T-cell (primary cell): ENCODE measurements at regions not wholly inside any gene's neighbourhood (a gene's known extent, or its start where the extent isn't known, plus 50 kb on each side); places are given as distances from the start of the nearest gene placed in this dataset.

Experiments
- ATAC-seq, 4 experiments: fragments of 200-7000 bp in 3 of 4; fragments of 150-1000 bp in 1 of 4; cut with Tn5 transposase; replicated peaks in 1 of 4; 1 replicate in 3 of 4; 2 replicates in 1 of 4; pipeline ENCODE4 v1.10.0; 2021; ENCODE audit warnings: moderate library complexity in 3 of 4, mild to moderate bottlenecking in 2 of 4, moderate number of reproducible peaks in 1 of 4
- CTCF ChIA-PET, 2 donors: fragments of 300-600 bp; sonication (Branson Sonifier 250); formaldehyde crosslinking; loops; one replicate each; lab custom pipeline; 2022; ENCODE audit warnings: antibody characterized with exemption in 2 of 2; lab: Charles Lee
- POLR2A ChIA-PET, 2 donors: fragments of 300-600 bp; sonication (Branson Sonifier 250); formaldehyde crosslinking; loops; one replicate each; lab custom pipeline; 2022; ENCODE audit warnings: antibody characterized with exemption in 2 of 2; lab: Charles Lee
- DNase-seq, 35 experiments: peaks; one replicate each; pipeline versions ENCODE4 v3.0.0 to v3.0.0-alpha.2; 2013 to 2023
- H3K27ac ChIP-seq: one replicate; pipeline ENCODE4 v1.5.1; 2013; ENCODE audit warnings: low read length
- H3K27me3 ChIP-seq, 2 experiments: replicated peaks in 1 of 2; 1 replicate in 1 of 2; 2 replicates in 1 of 2; pipeline versions ENCODE4 v1.6.1 to v1.7.0; 2013; ENCODE audit warnings: low read length in 1 of 2, mixed read lengths in 1 of 2; ENCODE audit not compliant: control insufficient read depth in 2 of 2, insufficient read depth in 2 of 2; ENCODE audit errors: extremely low read depth in 1 of 2
- H3K36me3 ChIP-seq, 2 donors: 1 replicate in 1 of 2; 2 replicates in 1 of 2; pipeline versions ENCODE4 v1.6.1 to v1.7.0; 2013; ENCODE audit warnings: low read length in 1 of 2; ENCODE audit not compliant: control insufficient read depth in 2 of 2, insufficient read depth in 1 of 2; ENCODE audit errors: extremely low read depth in 1 of 2
- H3K4me1 ChIP-seq, 2 experiments: 1 replicate in 1 of 2; 2 replicates in 1 of 2; pipeline versions ENCODE4 v1.6.1 to v1.7.0; 2013; ENCODE audit warnings: low read length in 2 of 2, mixed read lengths in 1 of 2; ENCODE audit not compliant: insufficient read depth in 2 of 2, control insufficient read depth in 1 of 2; ENCODE audit errors: extremely low read depth in 1 of 2
- H3K4me3 ChIP-seq, 2 donors: 1 replicate in 1 of 2; 2 replicates in 1 of 2; pipeline versions ENCODE4 v1.5.1 to v1.7.0; 2013; ENCODE audit warnings: mild to moderate bottlenecking in 2 of 2, low read length in 1 of 2, moderate library complexity in 1 of 2; ENCODE audit not compliant: control insufficient read depth in 1 of 2; ENCODE audit errors: extremely low read depth in 1 of 2
- H3K9me3 ChIP-seq: 2 replicates; pipeline ENCODE4 v1.7.0; 2013
- H3K27ac Mint-ChIP-seq, 2 donors: one replicate each; pipeline ENCODE4 v1.8.0; 2020 to 2021; ENCODE audit warnings: mild to moderate bottlenecking in 2 of 2, mixed read lengths in 2 of 2
- H3K27me3 Mint-ChIP-seq, 2 donors: one replicate each; pipeline ENCODE4 v1.8.0; 2021 to 2022; ENCODE audit warnings: mixed read lengths in 2 of 2
- H3K36me3 Mint-ChIP-seq: one replicate; pipeline ENCODE4 v1.8.0; 2021; ENCODE audit warnings: mixed read lengths
- H3K4me1 Mint-ChIP-seq, 3 donors: one replicate each; pipeline ENCODE4 v1.8.0; 2020 to 2022; ENCODE audit warnings: mixed read lengths in 3 of 3, mild to moderate bottlenecking in 1 of 3
- H3K4me3 Mint-ChIP-seq, 3 donors: one replicate each; pipeline ENCODE4 v1.8.0; 2020 to 2022; ENCODE audit warnings: mild to moderate bottlenecking in 3 of 3, mixed read lengths in 3 of 3, moderate library complexity in 3 of 3
- H3K9me3 Mint-ChIP-seq, 3 donors: one replicate each; pipeline ENCODE4 v1.8.0; 2020 to 2022; ENCODE audit warnings: mixed read lengths in 3 of 3
- WGBS: methylation state at CpG from one replicate; pipeline ENCODE4 v1.1.5; 2013; ENCODE audit warnings: missing lambda C conversion rate; ENCODE audit not compliant: insufficient coverage; 5-methylcytosine and 5-hydroxymethylcytosine counted together

DNA sequence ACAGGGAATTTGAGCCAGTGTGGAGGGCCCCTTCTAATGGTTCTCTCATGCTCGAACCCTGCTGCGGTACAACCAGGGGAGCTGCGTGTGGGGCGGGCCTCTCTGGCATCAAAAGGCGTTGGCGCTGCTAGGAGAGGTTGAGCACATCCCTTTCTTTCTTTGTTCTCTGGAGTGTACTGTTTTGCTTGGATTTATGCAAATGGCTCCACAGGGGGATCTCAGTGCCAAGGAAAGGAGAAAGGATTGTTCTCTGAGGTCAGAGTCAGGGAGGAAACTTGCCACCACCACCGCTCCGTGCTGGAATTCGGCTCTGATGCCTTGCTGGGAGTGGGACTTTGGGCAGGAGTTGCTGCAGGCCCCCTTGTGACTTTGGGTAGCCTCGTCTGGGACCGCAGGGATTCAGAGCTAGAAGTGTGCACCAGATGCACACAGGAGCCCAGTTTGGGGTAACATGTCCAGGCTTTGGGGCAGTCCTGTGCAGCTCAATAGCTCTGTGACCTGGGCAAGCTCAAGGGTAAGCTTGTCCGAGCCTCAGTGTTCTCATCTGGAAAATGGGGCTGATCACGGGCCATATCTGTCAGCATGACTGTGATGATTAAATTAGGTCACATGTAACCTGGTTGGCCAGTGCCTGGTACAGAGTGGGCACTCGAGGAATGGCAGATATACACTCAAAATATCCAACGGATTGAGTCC, 353.0 kb upstream of the EEF2KMT start:
- Histone ChIP-seq H3K36me3 (no peaks in the 10 kb centered on the region), H3K9me3 (no peaks in the 10 kb centered on the region), H3K27me3 (no peaks in the 10 kb centered on the region), H3K27ac (no peak overlapping the region), H3K4me3 (no peak overlapping the region), H3K4me1 (no peaks in the 10 kb centered on the region)
- ATAC-seq (no peak), DNase-seq (no peak)
- peaks cover 6 to 14% of the 10 kb centered on the region in 2 donors for H3K27me3 Mint-ChIP-seq
- no peaks in the 10 kb centered on the region for H3K4me1 Mint-ChIP-seq
- 40% methylated on average over 12 of the region's 15 CpGs for WGBS
- CTCF ChIA-PET = no interaction called here
- no peaks in the 10 kb centered on the region for H3K36me3 Mint-ChIP-seq
- H3K4me3 Mint-ChIP-seq = no peak overlapping the region
- H3K27ac Mint-ChIP-seq = no peak overlapping the region
- POLR2A ChIA-PET = no interaction called here
- H3K9me3 Mint-ChIP-seq = peaks cover 0 to 15% (median 0%) of the 10 kb centered on the region in 3 donors

DNA sequence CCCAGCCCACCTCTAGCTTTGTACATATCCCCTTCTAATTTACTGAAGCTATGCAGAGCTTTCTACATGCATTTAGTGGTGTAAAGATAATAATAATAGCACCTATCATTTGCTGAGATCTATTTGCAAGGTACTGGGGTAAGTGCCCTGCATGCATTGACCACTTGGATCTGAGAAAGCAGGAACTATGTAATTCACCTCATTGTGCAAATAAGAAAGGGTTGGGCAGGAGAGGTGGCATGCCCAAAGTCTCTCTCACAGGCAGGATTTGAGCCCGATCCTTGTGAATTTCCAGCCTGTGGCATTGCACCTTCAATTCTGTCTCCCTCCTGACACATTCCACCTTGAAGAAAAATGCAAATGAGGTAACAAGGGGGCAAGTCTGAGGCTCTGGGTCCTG, 352.3 kb upstream of the EEF2KMT start:
- Mint-ChIP-seq H3K36me3 (no peaks in the 10 kb centered on the region), H3K27ac (no peak overlapping the region), H3K4me3 (no peak overlapping the region), H3K9me3 (peaks cover 0 to 15% (median 0%) of the 10 kb centered on the region in 3 donors), H3K27me3 (peaks cover 6 to 14% of the 10 kb centered on the region in 2 donors), H3K4me1 (no peaks in the 10 kb centered on the region)
- Histone ChIP-seq H3K4me1 (no peaks in the 10 kb centered on the region), H3K36me3 (no peaks in the 10 kb centered on the region), H3K27ac (no peak overlapping the region), H3K9me3 (no peaks in the 10 kb centered on the region), H3K27me3 (no peaks in the 10 kb centered on the region), H3K4me3 (no peak overlapping the region)
- DNase-seq (no peak), ATAC-seq (no peak)
- ChIA-PET POLR2A (no interaction called here), CTCF (no interaction called here)
- no CpG with 5 or more reads among the region's 1 CpG for WGBS

DNA sequence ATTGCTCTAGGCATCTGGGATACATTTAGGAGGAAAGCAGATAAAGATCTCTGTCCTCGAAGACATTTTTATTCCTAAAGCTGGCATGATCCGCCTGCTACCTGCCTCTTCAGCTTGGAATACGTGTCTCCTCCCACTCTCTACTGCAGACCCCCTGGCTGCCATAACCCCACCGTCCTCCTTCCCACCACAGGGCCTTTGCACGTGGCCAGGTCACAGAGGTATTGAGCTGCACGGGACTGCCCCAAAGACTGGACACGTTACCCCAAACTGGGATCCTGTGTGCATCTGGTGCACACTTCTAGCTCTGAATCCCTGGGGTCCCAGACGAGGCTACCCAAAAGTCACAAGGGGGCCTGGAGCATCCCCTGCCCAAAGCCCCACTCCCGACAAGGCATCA, 351.2 kb upstream of the EEF2KMT start:
- Mint-ChIP-seq H3K4me3 (no peak overlapping the region), H3K9me3 (peaks cover 0 to 17% (median 0%) of the 10 kb centered on the region in 3 donors), H3K36me3 (no peaks in the 10 kb centered on the region), H3K27me3 (peaks cover 6 to 14% of the 10 kb centered on the region in 2 donors), H3K4me1 (no peaks in the 10 kb centered on the region), H3K27ac (no peak overlapping the region)
- H3K27ac ChIP-seq = no peak overlapping the region
- ChIA-PET CTCF (no interaction called here), POLR2A (no interaction called here)
- H3K4me3 ChIP-seq = no peak overlapping the region
- no peaks in the 10 kb centered on the region for H3K4me1 ChIP-seq
- no peaks in the 10 kb centered on the region for H3K36me3 ChIP-seq
- H3K9me3 ChIP-seq = no peaks in the 10 kb centered on the region
- 63% methylated on average over 6 of the region's 9 CpGs for WGBS
- H3K27me3 ChIP-seq = no peaks in the 10 kb centered on the region
- ATAC-seq = no peak
- DNase-seq = no peak

DNA sequence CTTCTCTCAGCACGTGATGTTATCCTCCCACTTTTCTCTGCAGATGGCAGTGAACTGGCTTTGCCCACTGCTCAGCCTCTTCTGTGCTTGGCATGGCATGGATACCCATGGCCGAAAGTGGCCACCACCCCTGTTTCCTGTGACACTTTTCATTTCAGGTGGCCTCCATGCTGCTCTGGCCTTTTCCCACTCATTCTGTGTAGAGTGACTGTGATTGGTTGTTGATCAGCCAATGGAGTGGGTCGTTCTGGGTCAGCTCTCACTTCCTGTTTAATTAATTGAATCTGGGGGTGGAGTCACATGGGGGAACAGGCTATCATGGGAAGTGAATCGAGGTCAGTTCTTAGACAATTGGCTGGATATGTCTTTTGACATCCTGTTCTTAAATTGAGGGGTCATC, 350.1 kb upstream of the EEF2KMT start:
- CTCF ChIA-PET = no interaction called here
- H3K27ac Mint-ChIP-seq = no peak overlapping the region

DNA sequence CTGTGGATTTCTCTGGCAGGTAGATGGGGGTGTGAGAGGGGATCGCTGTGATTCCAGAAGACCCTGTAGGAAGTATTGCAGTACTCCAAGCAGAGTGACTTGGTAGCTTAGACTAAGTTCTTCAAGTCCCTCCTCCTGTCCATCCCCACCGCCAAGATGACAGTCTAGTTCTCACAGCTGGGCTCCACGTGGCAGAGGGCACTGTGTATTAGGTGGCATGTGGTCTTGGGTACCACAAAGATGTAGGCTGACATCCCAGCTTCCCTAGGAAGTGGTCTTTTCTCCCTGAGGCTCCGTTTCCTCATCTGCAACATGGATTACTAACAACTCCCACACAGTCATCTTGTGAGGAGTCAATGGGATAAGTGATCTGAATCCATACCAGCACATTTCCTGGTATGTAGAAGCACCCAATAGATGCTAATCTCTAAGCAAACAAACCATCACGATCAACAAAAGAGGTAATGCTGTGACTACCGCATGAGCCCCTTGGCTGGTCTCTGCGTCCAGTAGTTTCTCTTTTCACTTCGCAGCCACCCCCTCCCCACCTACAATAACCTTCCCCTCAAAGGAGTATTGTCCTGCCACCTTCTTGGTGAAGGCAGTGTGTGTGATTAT, 349.1 kb upstream of the EEF2KMT start:
- ChIA-PET CTCF (no interaction called here), POLR2A (interaction anchor here in 1 of 2 donors (0.7 kb wide), 1 partner anchor 225 kb away, joined by 5 read pairs; no protein-coding TSS in a partner anchor)
- peaks cover 0 to 15% (median 0%) of the 10 kb centered on the region in 3 donors for H3K9me3 Mint-ChIP-seq
- H3K27me3 ChIP-seq = no peaks in the 10 kb centered on the region
- H3K36me3 Mint-ChIP-seq = no peaks in the 10 kb centered on the region
- no peaks in the 10 kb centered on the region for H3K4me1 ChIP-seq
- ATAC-seq (no peak), DNase-seq (no peak)
- no peak overlapping the region for H3K27ac Mint-ChIP-seq
- no peaks in the 10 kb centered on the region for H3K36me3 ChIP-seq
- WGBS = 100% methylated on average over 1 of the region's 8 CpGs
- H3K9me3 ChIP-seq = no peaks in the 10 kb centered on the region
- H3K4me3 Mint-ChIP-seq = no peak overlapping the region
- no peak overlapping the region for H3K27ac ChIP-seq
- H3K4me1 Mint-ChIP-seq = no peaks in the 10 kb centered on the region
- H3K27me3 Mint-ChIP-seq = peaks cover 3 to 10% of the 10 kb centered on the region in 2 donors
- H3K4me3 ChIP-seq = no peak overlapping the region

More for the DNA sequence above, 350.1 kb upstream of the EEF2KMT start:
- Histone ChIP-seq H3K4me3 (no peak overlapping the region), H3K27me3 (no peaks in the 10 kb centered on the region), H3K9me3 (no peaks in the 10 kb centered on the region), H3K36me3 (no peaks in the 10 kb centered on the region), H3K27ac (no peak overlapping the region), H3K4me1 (no peaks in the 10 kb centered on the region)
- no peak for ATAC-seq
- H3K27me3 Mint-ChIP-seq = peaks cover 6 to 9% of the 10 kb centered on the region in 2 donors
- H3K4me1 Mint-ChIP-seq = no peaks in the 10 kb centered on the region
- peaks cover 0 to 9% (median 0%) of the 10 kb centered on the region in 3 donors for H3K9me3 Mint-ChIP-seq
- POLR2A ChIA-PET = no interaction called here
- DNase-seq = no peak
- H3K4me3 Mint-ChIP-seq = no peak overlapping the region
- WGBS = 77% methylated on average over 2 of the region's 4 CpGs
- no peaks in the 10 kb centered on the region for H3K36me3 Mint-ChIP-seq

DNA sequence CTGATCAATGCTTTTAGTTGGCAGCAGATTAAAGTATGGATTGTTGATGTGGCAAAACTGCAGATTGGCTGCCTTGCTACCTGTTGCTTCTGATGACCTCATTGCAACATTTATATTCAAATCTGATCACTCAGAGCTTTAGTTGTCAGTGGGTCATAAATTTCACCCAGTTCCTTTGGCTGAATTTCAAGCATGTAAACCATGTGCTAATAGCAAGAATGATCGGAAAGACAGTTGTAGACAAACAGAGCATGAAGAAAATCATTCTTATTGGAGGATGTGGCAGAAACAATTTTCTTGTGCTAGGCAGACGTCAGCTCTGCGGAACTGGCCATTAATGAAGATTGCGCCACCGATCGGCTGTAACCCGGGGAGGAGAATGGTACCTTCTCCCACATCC, 346.6 kb upstream of the EEF2KMT start:
- peaks cover 1 to 12% of the 10 kb centered on the region in 2 donors for H3K27me3 Mint-ChIP-seq
- H3K36me3 Mint-ChIP-seq = no peaks in the 10 kb centered on the region
- POLR2A ChIA-PET = interaction anchor here in 1 of 2 donors (0.5 kb wide), 1 partner anchor 18 kb away, joined by 6 read pairs; no protein-coding TSS in a partner anchor
- ATAC-seq (no peak), DNase-seq (no peak)
- no peaks in the 10 kb centered on the region for H3K4me1 Mint-ChIP-seq
- peaks cover 0 to 21% (median 2%) of the 10 kb centered on the region in 3 donors for H3K9me3 Mint-ChIP-seq
- Histone ChIP-seq H3K4me1 (no peaks in the 10 kb centered on the region), H3K27ac (no peak overlapping the region), H3K4me3 (no peak overlapping the region), H3K36me3 (no peaks in the 10 kb centered on the region), H3K27me3 (no peaks in the 10 kb centered on the region), H3K9me3 (no peaks in the 10 kb centered on the region)
- WGBS = 85% methylated on average over 6 of the region's 7 CpGs
- CTCF ChIA-PET = no interaction called here
- H3K27ac Mint-ChIP-seq = no peak overlapping the region
- H3K4me3 Mint-ChIP-seq = no peak overlapping the region
